Subcutaneous abdominal adipose tissue (tissue), 5 donors: ENCODE measurements at regions not wholly inside any gene's neighbourhood (a gene's known extent, or its start where the extent isn't known, plus 50 kb on each side); places are given as distances from the start of the nearest gene placed in this dataset.
A peak's percentile ranks its signal among the peaks of the same experiment; 100 is the strongest.

Experiments used
- H3K27ac ChIP-seq: one replicate; pipeline ENCODE4 v1.7.0; 2013; ENCODE audit warnings: low read depth, mild to moderate bottlenecking, inconsistent platforms, low read length, moderate library complexity
- H3K27me3 ChIP-seq, 5 donors: one replicate each; pipeline ENCODE4 v1.7.0; 2013; ENCODE audit warnings: low read length in 5 of 5, inconsistent platforms in 1 of 5; ENCODE audit not compliant: control insufficient read depth in 5 of 5, insufficient read depth in 4 of 5
- H3K36me3 ChIP-seq, 5 donors: one replicate each; pipeline ENCODE4 v1.7.0; 2013; ENCODE audit warnings: low read length in 5 of 5; ENCODE audit not compliant: control insufficient read depth in 5 of 5, insufficient read depth in 5 of 5
- H3K4me1 ChIP-seq, 5 donors: one replicate each; pipeline ENCODE4 v1.7.0; 2013; ENCODE audit warnings: low read length in 5 of 5, mild to moderate bottlenecking in 3 of 5, moderate library complexity in 1 of 5; ENCODE audit not compliant: control insufficient read depth in 5 of 5, insufficient read depth in 5 of 5
- H3K4me3 ChIP-seq, 5 donors: one replicate each; pipeline ENCODE4 v1.7.0; 2013; ENCODE audit warnings: low read length in 5 of 5, low read depth in 1 of 5
- H3K9ac ChIP-seq, 5 donors: one replicate each; pipeline ENCODE4 v1.7.0; 2013; ENCODE audit warnings: low read length in 5 of 5, mild to moderate bottlenecking in 4 of 5, moderate library complexity in 3 of 5
- H3K9me3 ChIP-seq, 5 donors: one replicate each; pipeline ENCODE4 v1.7.0; 2013; ENCODE audit warnings: low read length in 5 of 5; ENCODE audit not compliant: control insufficient read depth in 5 of 5
- donor health status: healthy.
- donor health status: healthy.
- donor health status: healthy.
- donor health status: healthy.
- donor health status: healthy.

DNA sequence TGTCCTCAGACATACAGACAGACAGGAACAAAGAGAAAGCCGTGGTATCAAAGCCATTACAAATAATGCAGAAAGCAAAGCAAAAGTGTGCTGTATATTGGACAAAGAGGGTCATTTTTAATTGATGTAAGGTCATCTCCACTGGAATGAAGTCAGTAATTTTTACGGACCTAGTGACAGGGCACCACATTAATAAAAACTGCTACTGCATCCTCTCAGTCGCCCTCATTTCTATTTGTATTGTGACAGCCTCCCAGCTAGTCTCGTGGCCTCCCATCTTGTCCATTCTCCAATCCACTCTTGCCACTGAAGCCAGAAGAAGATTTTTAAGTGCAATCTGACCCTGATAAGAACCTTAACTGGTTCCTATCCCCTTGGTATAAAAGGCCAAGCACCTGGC is 132.4 kb downstream of the NUAK1 start:
- peaks cover 0 to 2% (median 0%) of the 10 kb centered on the region in 5 donors for H3K36me3 ChIP-seq
- H3K27ac ChIP-seq, result no peak overlapping the region
- H3K4me1 ChIP-seq, result peaks cover 0 to 12% (median 2%) of the 10 kb centered on the region in 5 donors
- no peak overlapping the region for H3K9ac ChIP-seq
- H3K4me3 ChIP-seq, result no peak overlapping the region
- H3K9me3 ChIP-seq, result no peaks in the 10 kb centered on the region
- H3K27me3 ChIP-seq, result no peaks in the 10 kb centered on the region

DNA sequence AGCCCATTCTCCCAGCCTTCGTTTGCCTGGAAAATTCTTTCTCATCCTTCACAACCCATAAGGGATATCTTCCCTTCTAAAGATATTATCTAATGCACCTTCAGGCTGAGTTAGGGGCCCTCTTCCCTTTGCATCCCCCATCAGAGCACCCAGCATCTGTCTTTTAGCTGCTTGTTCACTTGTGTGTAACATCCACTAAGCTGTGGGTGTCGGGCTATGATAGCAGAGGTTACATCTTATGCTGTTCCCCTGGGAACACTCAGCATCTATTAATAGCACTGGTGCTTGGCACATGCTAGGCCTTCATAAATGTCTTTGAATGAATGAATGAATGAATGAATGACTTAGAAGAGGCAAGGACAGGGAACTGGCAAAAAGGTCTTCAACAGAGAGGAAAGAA is 131.8 kb downstream of the NUAK1 start:
- Histone ChIP-seq H3K36me3 (peaks cover 0 to 2% (median 0%) of the 10 kb centered on the region in 5 donors), H3K9me3 (no peaks in the 10 kb centered on the region), H3K4me1 (peaks cover 0 to 12% (median 2%) of the 10 kb centered on the region in 5 donors), H3K27ac (no peak overlapping the region), H3K9ac (no peak overlapping the region), H3K27me3 (no peaks in the 10 kb centered on the region), H3K4me3 (no peak overlapping the region)

DNA sequence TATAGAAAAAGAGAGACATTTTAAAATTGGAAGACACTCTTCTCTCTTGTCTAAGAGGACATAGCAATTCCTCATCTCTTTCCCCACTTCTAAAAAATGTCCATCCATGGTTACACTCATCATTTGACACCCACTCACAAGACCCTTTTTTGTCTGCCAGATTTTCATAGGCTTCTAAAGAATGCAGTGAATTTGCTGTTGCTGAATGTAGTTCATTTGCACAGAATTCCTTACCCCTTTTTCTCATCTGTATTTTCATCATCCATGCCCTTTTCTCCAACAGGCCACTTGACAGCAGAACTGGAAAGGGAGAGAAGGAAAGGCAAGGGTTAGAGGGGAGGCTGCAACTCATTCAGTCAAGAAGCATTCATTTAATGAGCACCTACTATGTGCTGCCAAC is 128.0 kb downstream of the NUAK1 start:
- H3K27ac ChIP-seq, result no peak overlapping the region
- H3K9ac ChIP-seq, result no peak overlapping the region
- peak overlapping the region in 2 of 5 donors; percentile 1 to 25 for H3K4me3 ChIP-seq
- H3K9me3 ChIP-seq, result no peaks in the 10 kb centered on the region
- H3K36me3 ChIP-seq, result no peaks in the 10 kb centered on the region
- H3K4me1 ChIP-seq, result peaks cover 0 to 12% (median 2%) of the 10 kb centered on the region in 5 donors
- H3K27me3 ChIP-seq, result no peaks in the 10 kb centered on the region
